H1 (cell line): ENCODE measurements at regions not wholly inside any gene's neighbourhood (a gene's known extent, or its start where the extent isn't known, plus 50 kb on each side); places are given as distances from the start of the nearest gene placed in this dataset.

ENCODE experiments used
- CBX5 ChIP-seq: fragments of 300-800, 300-1000 bp; sonication (generic); IDR thresholded peaks from 2 replicates; pipeline ENCODE4 v1.7.1; 2016; ENCODE audit warnings: antibody characterized with exemption, low read length, low read depth
- CHD7 ChIP-seq: fragments of 300-600 bp; sonication (generic); IDR thresholded peaks from 2 replicates; pipeline ENCODE4 v1.7.1; 2012; ENCODE audit warnings: low read length, moderate library complexity, mild to moderate bottlenecking, inconsistent platforms; ENCODE audit not compliant: insufficient replicate concordance
- KDM1A ChIP-seq: fragments of 200-600, 300-600 bp; sonication (generic); IDR thresholded peaks from 2 replicates; pipeline ENCODE4 v1.7.1; 2016; ENCODE audit warnings: mild to moderate bottlenecking, low read length, borderline replicate concordance
- KDM5A ChIP-seq: fragments of 200-600 bp; IDR thresholded peaks from 2 replicates; pipeline ENCODE4 v1.7.1; 2012; ENCODE audit warnings: mild to moderate bottlenecking, low read length, inconsistent platforms, mixed read lengths
- NANOG ChIP-seq: IDR thresholded peaks from 2 replicates; pipeline ENCODE4 v1.6.1; 2011; ENCODE audit warnings: low read length, low read depth, mild to moderate bottlenecking, inconsistent platforms; ENCODE audit not compliant: insufficient read depth, poor library complexity, severe bottlenecking
- POU5F1 ChIP-seq: IDR thresholded peaks from 2 replicates; pipeline ENCODE4 v1.6.1; 2011; ENCODE audit warnings: low read depth, mild to moderate bottlenecking, low read length, moderate library complexity
- RAD21 ChIP-seq, 2 experiments: IDR thresholded peaks in 1 of 2; conservative IDR thresholded peaks in 1 of 2; 2 replicates each; pipeline ENCODE4 v1.6.1; 2011; ENCODE audit warnings: low read depth in 2 of 2, low read length in 2 of 2, improper control_type of control experiment in 1 of 2, inconsistent platforms in 1 of 2, mild to moderate bottlenecking in 1 of 2, moderate library complexity in 1 of 2
- RNF2 ChIP-seq: fragments of 200-900, 300-1000 bp; sonication (generic); IDR thresholded peaks from 2 replicates; pipeline ENCODE4 v1.7.1; 2016; ENCODE audit warnings: borderline replicate concordance, low read depth, mild to moderate bottlenecking, antibody characterized with exemption, low read length; ENCODE audit not compliant: poor library complexity, severe bottlenecking; ENCODE audit errors: missing control alignments
- SP1 ChIP-seq: IDR thresholded peaks from 2 replicates; pipeline ENCODE4 v1.6.1; 2011; ENCODE audit warnings: low read depth, low read length
- SP4 ChIP-seq: IDR thresholded peaks from 2 replicates; pipeline ENCODE4 v1.6.1; 2012; ENCODE audit warnings: low read length, inconsistent platforms
- TAF7 ChIP-seq: optimal IDR thresholded peaks from 2 replicates; pipeline ENCODE3; 2011; ENCODE audit warnings: low read depth, mild to moderate bottlenecking, inconsistent platforms, low read length, moderate library complexity, borderline replicate concordance

- TF ChIP-seq CHD7 = no peak
- TF ChIP-seq POU5F1 = no peak
- no peak for TF ChIP-seq KDM1A
- no peak for TF ChIP-seq NANOG
- no peak for TF ChIP-seq KDM5A
- TF ChIP-seq SP4 = no peak
- TF ChIP-seq RNF2 = no peak
- TF ChIP-seq RAD21 (IDR thresholded peaks at IDR 0.05 in 1 of 2, conservative IDR thresholded peaks at IDR 0.05 in 1 of 2; ENCODE audit: low read depth in 2 of 2, low read length in 2 of 2) = no peak
- TF ChIP-seq CBX5 = no peak
- no peak for TF ChIP-seq TAF7
- TF ChIP-seq SP1 = no peak
Observed at GRCh38 chr7:96819111-96819700, 109.6 kb upstream of the SEM1 start (continued).
